GM23248 (cell line): ENCODE measurements at regions not wholly inside any gene's neighbourhood (a gene's known extent, or its start where the extent isn't known, plus 50 kb on each side); places are given as distances from the start of the nearest gene placed in this dataset.

ENCODE experiments used
- DNase-seq: peaks from one replicate; pipeline ENCODE4 v3.0.0-alpha.2; 2015
- H2AFZ ChIP-seq: fragments of 200-600 bp; sonication (generic); 2 replicates; pipeline ENCODE4 v1.6.1; 2016; ENCODE audit warnings: antibody characterized with exemption
- H3F3A ChIP-seq: fragments of 200-600 bp; sonication (generic); 2 replicates; pipeline ENCODE4 v1.6.1; 2016; ENCODE audit warnings: mild to moderate bottlenecking, antibody characterized with exemption, mixed run types; ENCODE audit not compliant: insufficient read depth
- H3K27ac ChIP-seq: fragments of 200-600 bp; sonication (generic); 2 replicates; pipeline ENCODE4 v1.5.1; 2016; ENCODE audit warnings: mild to moderate bottlenecking
- H3K27me3 ChIP-seq: fragments of 200-600 bp; sonication (generic); replicated peaks from 2 replicates; pipeline ENCODE4 v1.6.1; 2016; ENCODE audit warnings: mild to moderate bottlenecking; ENCODE audit not compliant: insufficient read depth
- H3K36me3 ChIP-seq: fragments of 200-600 bp; sonication (generic); 2 replicates; pipeline ENCODE4 v1.6.1; 2016; ENCODE audit warnings: low read depth, mild to moderate bottlenecking
- H3K4me1 ChIP-seq: fragments of 200-600 bp; sonication (generic); 2 replicates; pipeline ENCODE4 v1.6.1; 2016; ENCODE audit warnings: mild to moderate bottlenecking; ENCODE audit not compliant: insufficient read depth
- H3K4me2 ChIP-seq: fragments of 200-600 bp; sonication (generic); one replicate; pipeline ENCODE4 v1.6.1; 2016; ENCODE audit warnings: mild to moderate bottlenecking; ENCODE audit not compliant: unreplicated experiment
- H3K4me3 ChIP-seq: fragments of 200-600 bp; sonication (generic); 2 replicates; pipeline ENCODE4 v1.5.1; 2016; ENCODE audit warnings: mild to moderate bottlenecking
- H3K79me2 ChIP-seq: fragments of 200-600 bp; sonication (generic); 2 replicates; pipeline ENCODE4 v1.6.1; 2016; ENCODE audit warnings: mild to moderate bottlenecking; ENCODE audit not compliant: insufficient read depth
- H3K9ac ChIP-seq: fragments of 200-600 bp; sonication (generic); 2 replicates; pipeline ENCODE4 v1.6.1; 2016; ENCODE audit warnings: mild to moderate bottlenecking
- H3K9me2 ChIP-seq: fragments of 200-600 bp; sonication (generic); 2 replicates; pipeline ENCODE4 v1.6.1; 2016; ENCODE audit warnings: mixed run types, mild to moderate bottlenecking, moderate library complexity; ENCODE audit not compliant: insufficient read depth
- H3K9me3 ChIP-seq: fragments of 200-600 bp; sonication (generic); one replicate; pipeline ENCODE4 v1.6.1; 2017; ENCODE audit warnings: low read depth
- H4K20me1 ChIP-seq: fragments of 200-600 bp; sonication (generic); 2 replicates; pipeline ENCODE4 v1.6.0; 2016; ENCODE audit not compliant: insufficient read depth
- EZH2 ChIP-seq: fragments of 200-600 bp; sonication (generic); IDR thresholded peaks from 2 replicates; pipeline ENCODE4 v1.6.1; 2018; ENCODE audit warnings: antibody characterized with exemption, mild to moderate bottlenecking; ENCODE audit not compliant: insufficient read depth, poor library complexity, severe bottlenecking
- EZH2phosphoT487 ChIP-seq: fragments of 200-600 bp; sonication (generic); IDR thresholded peaks from 2 replicates; pipeline ENCODE4 v1.6.1; 2018; ENCODE audit warnings: antibody characterized with exemption, moderate library complexity, mild to moderate bottlenecking, low read depth; ENCODE audit not compliant: insufficient read depth
- WGBS, 2 experiments: methylation state at CpG; one replicate each; pipeline ENCODE4 v1.1.6; 2015 to 2017; ENCODE audit warnings: low lambda C conversion rate in 2 of 2, low coverage in 1 of 2; ENCODE audit errors: missing lambda C conversion rate in 2 of 2; 5-methylcytosine and 5-hydroxymethylcytosine counted together
- in situ Hi-C: fragments of 300-500 bp; cut with MboI; formaldehyde crosslinking; loops from 2 replicates; pipeline ENCODE4 v1.15.0; 2020

DNA sequence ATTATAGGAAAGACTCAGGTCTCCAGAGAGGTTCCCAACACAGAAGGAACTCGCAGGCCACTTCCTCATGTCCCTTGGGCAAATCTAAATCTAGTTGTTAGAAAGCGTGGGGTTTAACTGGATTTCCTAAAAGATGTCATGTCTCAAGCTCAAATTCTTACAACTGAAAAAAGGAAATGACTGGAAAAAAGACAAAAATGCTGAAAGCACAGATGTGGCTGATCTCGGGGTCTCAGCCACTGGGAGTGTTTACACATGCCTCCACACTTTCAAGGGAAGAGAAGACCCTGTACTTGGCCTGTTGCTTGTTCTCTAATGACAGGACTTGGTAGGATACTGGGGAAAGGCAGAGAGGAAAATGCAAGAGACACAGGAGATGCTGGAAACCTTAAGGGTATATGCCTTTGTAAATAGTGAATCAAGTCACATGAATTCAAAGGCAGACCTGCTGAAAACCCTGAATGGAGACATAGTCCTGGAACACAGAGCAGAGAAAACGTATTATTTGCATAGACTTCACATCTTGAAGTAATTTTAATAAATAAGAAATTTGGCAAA is 160.9 kb upstream of the MEIS1 start:
- no peaks in the 10 kb centered on the region for H4K20me1 ChIP-seq
- H3K79me2 ChIP-seq: no peaks in the 10 kb centered on the region
- no peak for DNase-seq
- H3K27ac ChIP-seq: no peak overlapping the region
- H3K9me3 ChIP-seq: no peaks in the 10 kb centered on the region
- H3K27me3 ChIP-seq: no peaks in the 10 kb centered on the region
- H3K4me3 ChIP-seq: no peak overlapping the region
- H3F3A ChIP-seq: no peaks in the 10 kb centered on the region
- 20 to 38% methylated on average over 4 of the region's 4 CpGs for WGBS, 2 experiments
- H3K36me3 ChIP-seq: no peaks in the 10 kb centered on the region
- no peaks in the 10 kb centered on the region for H3K4me1 ChIP-seq
- no peak overlapping the region for H2AFZ ChIP-seq
- no peak overlapping the region for H3K4me2 ChIP-seq
- in situ Hi-C loops: no loop called here
- no peaks in the 10 kb centered on the region for H3K9me2 ChIP-seq
- H3K9ac ChIP-seq: no peak overlapping the region
- TF ChIP-seq EZH2 (no peak), EZH2phosphoT487 (no peak)

GRCh38 chr2:66272751-66273150 is 162.2 kb upstream of the MEIS1 start:
- no peaks in the 10 kb centered on the region for H3K9me3 ChIP-seq
- no peaks in the 10 kb centered on the region for H3K36me3 ChIP-seq
- H4K20me1 ChIP-seq: no peaks in the 10 kb centered on the region
- H3K4me1 ChIP-seq: no peaks in the 10 kb centered on the region
- in situ Hi-C loops: no loop called here
- H3K4me2 ChIP-seq: no peak overlapping the region
- no peak overlapping the region for H2AFZ ChIP-seq
- no peak for TF ChIP-seq EZH2phosphoT487
- no peak for TF ChIP-seq EZH2
- H3K27ac ChIP-seq: no peak overlapping the region
- no peaks in the 10 kb centered on the region for H3K27me3 ChIP-seq
- H3K9me2 ChIP-seq: no peaks in the 10 kb centered on the region
- no peak overlapping the region for H3K4me3 ChIP-seq
- H3F3A ChIP-seq: no peaks in the 10 kb centered on the region
- DNase-seq: no peak
- 48% methylated on average over 6 of the region's 6 CpGs for WGBS, 2 experiments
- H3K9ac ChIP-seq: no peak overlapping the region
- H3K79me2 ChIP-seq: no peaks in the 10 kb centered on the region

GRCh38 chr2:66271777-66272176 is 163.1 kb upstream of the MEIS1 start:
- no peak overlapping the region for H2AFZ ChIP-seq
- no peaks in the 10 kb centered on the region for H3K9me2 ChIP-seq
- no peaks in the 10 kb centered on the region for H3K9me3 ChIP-seq
- H3F3A ChIP-seq: no peaks in the 10 kb centered on the region
- no peaks in the 10 kb centered on the region for H4K20me1 ChIP-seq
- no peak for DNase-seq
- no peak overlapping the region for H3K4me2 ChIP-seq
- no peak overlapping the region for H3K9ac ChIP-seq
- H3K79me2 ChIP-seq: no peaks in the 10 kb centered on the region
- no peak for TF ChIP-seq EZH2
- in situ Hi-C loops: no loop called here
- H3K4me1 ChIP-seq: no peaks in the 10 kb centered on the region
- no peaks in the 10 kb centered on the region for H3K36me3 ChIP-seq
- H3K4me3 ChIP-seq: no peak overlapping the region
- H3K27me3 ChIP-seq: no peaks in the 10 kb centered on the region
- H3K27ac ChIP-seq: no peak overlapping the region
- WGBS, 2 experiments: 2 to 13% methylated on average over 2 of the region's 2 CpGs

- no peak overlapping the region for H3K9ac ChIP-seq
- 54 to 60% methylated on average over 1 of the region's 1 CpG for WGBS, 2 experiments
These were observed 164.7 kb upstream of the MEIS1 start for GRCh38 chr2:66270247-66270646.

GRCh38 chr2:66269166-66269565 is 165.8 kb upstream of the MEIS1 start:
- Histone ChIP-seq H3K9me3 (no peaks in the 10 kb centered on the region), H4K20me1 (no peaks in the 10 kb centered on the region), H3K4me1 (no peaks in the 10 kb centered on the region), H3K9me2 (no peaks in the 10 kb centered on the region), H3K4me3 (no peak overlapping the region), H2AFZ (no peak overlapping the region), H3K79me2 (no peaks in the 10 kb centered on the region), H3K4me2 (no peak overlapping the region), H3K9ac (no peak overlapping the region), H3K27me3 (no peaks in the 10 kb centered on the region), H3F3A (no peaks in the 10 kb centered on the region), H3K36me3 (no peaks in the 10 kb centered on the region), H3K27ac (no peak overlapping the region)
- TF ChIP-seq EZH2phosphoT487 (no peak), EZH2 (no peak)
- WGBS, 2 experiments: 50 to 57% methylated on average over 1 of the region's 1 CpG
- in situ Hi-C loops: no loop called here
- DNase-seq: no peak

More at GRCh38 chr2:66270247-66270646, 164.7 kb upstream of the MEIS1 start:
- no peaks in the 10 kb centered on the region for H3K79me2 ChIP-seq
- no peaks in the 10 kb centered on the region for H3K4me1 ChIP-seq
- no peak overlapping the region for H3K4me3 ChIP-seq
- H3K9me2 ChIP-seq: no peaks in the 10 kb centered on the region
- H3K9me3 ChIP-seq: no peaks in the 10 kb centered on the region
- TF ChIP-seq EZH2 (no peak), EZH2phosphoT487 (no peak)
- no peaks in the 10 kb centered on the region for H3K36me3 ChIP-seq
- no peaks in the 10 kb centered on the region for H3F3A ChIP-seq
- H3K4me2 ChIP-seq: no peak overlapping the region
- H4K20me1 ChIP-seq: no peaks in the 10 kb centered on the region
- H3K27ac ChIP-seq: no peak overlapping the region
- in situ Hi-C loops: no loop called here
- H3K27me3 ChIP-seq: no peaks in the 10 kb centered on the region
- H2AFZ ChIP-seq: no peak overlapping the region
- no peak for DNase-seq
